GM18951 (cell line): ENCODE measurements at regions not wholly inside any gene's neighbourhood (a gene's known extent, or its start where the extent isn't known, plus 50 kb on each side); places are given as distances from the start of the nearest gene placed in this dataset.
"Not testable (repeated sequence)": the region's sequence is repeated elsewhere in the genome, so short reads cannot be mapped to it uniquely, and the experiment has no call there.

Experiments used
- POLR2A ChIP-seq: IDR thresholded peaks from 4 replicates; pipeline ENCODE4 v1.6.1; 2011; ENCODE audit warnings: mild to moderate bottlenecking; ENCODE audit not compliant: insufficient read length, insufficient read depth; ENCODE audit errors: extremely low read depth
- in situ Hi-C: fragments of 300-500 bp; cut with MboI; formaldehyde crosslinking; loops from one replicate; pipeline ENCODE4 v1.12.0; 2022; ENCODE audit warnings: low sequenced_read_pairs, mixed read lengths, inconsistent platforms; ENCODE audit not compliant: unreplicated experiment

GRCh38 chr2:76197842-76198448, 487.2 kb upstream of the GCFC2 start:
- in situ Hi-C loops = no loop called here
- TF ChIP-seq POLR2A = no peak

DNA sequence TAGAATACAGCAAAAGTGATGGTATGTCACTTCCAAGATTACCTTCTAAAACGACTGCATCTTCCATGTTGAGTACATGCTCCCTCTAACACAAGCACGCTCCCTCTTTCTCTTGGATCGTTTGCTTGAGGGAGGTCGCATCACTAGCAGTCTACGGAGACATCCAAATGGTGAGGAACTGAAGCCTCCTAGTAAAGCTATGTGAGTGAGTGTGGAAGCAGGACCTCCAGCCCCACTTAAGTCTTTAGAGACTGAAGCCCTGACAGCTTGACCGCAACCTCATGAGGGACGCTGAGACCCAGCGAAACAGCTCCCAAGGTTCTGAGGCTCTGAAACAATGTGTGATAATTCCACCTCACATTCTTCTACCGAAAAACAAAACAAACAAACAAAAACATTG, 486.7 kb upstream of the GCFC2 start:
- in situ Hi-C loops = no loop called here

GRCh38 chr2:76194031-76194775, 483.5 kb upstream of the GCFC2 start:
- TF ChIP-seq POLR2A = no peak
- in situ Hi-C loops = no loop called here

More for the DNA sequence above, 486.7 kb upstream of the GCFC2 start:
- no peak for TF ChIP-seq POLR2A

- no peak for TF ChIP-seq POLR2A
- in situ Hi-C loops = no loop called here
These were observed 482.4 kb upstream of the GCFC2 start for GRCh38 chr2:76193089-76193488.

- TF ChIP-seq POLR2A = no peak
- in situ Hi-C loops = no loop called here
These were observed 477.8 kb upstream of the GCFC2 start for GRCh38 chr2:76188334-76189008.

- TF ChIP-seq POLR2A = no peak
- in situ Hi-C loops = no loop called here
These were observed 476.7 kb upstream of the GCFC2 start for GRCh38 chr2:76187415-76187814.

DNA sequence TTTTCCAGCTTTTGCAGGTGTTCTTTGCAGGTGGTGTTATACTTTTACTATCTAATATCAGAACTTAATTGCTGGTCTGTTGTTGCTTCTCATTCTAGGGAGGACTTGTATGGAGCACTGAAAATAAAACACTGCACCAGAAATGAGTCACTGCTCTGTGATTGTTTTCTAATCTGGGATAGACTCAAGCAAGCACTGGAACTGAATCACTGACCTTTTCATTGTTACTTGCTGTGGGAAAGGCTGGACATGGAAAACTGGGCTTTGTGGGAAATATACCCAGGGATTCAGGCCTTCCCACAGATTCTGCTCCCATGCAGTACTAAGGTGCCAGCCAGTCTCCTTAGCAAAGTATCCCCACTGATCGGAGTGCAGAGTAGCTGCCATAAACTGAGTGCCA, 470.0 kb upstream of the GCFC2 start:
- in situ Hi-C loops = no loop called here
- no peak for TF ChIP-seq POLR2A

DNA sequence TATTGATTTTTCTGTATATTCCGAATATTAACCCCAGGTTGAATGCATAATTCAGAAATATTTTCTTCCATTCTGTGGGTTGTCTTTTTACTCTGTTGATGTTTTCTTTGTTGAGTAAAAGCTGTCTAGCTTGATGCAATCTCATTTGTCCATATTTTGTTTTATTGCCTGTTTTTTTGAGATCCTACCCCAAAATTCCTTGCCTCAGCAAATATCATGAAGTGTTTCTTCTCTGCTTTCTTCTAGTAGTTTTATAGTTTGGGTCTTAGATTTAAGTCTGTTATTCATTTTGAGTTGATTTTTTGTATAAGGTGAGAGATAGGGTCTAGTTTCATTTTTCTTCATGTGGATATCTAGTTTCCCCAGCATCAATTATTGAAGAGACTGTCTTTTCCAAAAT, 467.9 kb upstream of the GCFC2 start:
- in situ Hi-C loops = no loop called here
- TF ChIP-seq POLR2A = no peak

DNA sequence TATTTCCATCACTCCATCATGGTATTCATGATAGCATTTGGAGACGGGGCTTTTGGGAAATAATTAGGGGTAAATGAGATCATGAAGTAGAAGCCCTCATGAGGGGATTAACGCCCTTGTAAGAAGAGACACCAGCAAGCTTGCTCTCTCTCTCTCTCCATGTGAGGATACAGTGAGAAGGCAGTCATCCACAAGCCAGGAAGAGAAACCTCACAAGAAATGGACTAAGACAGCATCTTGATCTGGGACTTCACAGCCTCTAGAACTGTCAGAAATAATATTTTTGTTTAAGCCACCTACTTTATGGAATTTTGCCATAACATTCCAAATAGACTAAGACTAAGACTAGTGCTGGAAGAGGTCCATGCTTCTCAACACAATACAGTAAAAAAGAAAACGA, 464.6 kb upstream of the GCFC2 start:
- TF ChIP-seq POLR2A = no peak
- in situ Hi-C loops = no loop called here

DNA sequence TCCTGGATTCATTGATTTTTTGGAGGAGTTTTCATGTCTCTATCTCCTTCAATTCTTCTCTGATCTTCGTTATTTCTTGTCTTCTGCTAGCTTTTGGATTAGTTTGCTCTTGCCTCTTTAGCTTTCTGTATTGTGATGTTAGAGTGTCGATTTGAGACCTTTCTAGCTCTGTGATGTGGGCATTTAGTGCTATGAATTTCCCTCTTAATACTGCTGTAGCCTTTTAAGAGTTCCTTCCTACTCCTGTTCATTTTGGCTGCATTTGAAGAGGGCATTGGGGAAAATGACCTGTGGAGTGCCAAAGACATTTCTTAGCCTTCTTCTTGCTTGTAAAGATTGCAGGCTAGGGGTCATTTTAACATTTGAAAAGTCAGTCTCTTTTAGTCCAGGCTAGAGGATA, 463.8 kb upstream of the GCFC2 start:
- in situ Hi-C loops = no loop called here
- no peak for TF ChIP-seq POLR2A

DNA sequence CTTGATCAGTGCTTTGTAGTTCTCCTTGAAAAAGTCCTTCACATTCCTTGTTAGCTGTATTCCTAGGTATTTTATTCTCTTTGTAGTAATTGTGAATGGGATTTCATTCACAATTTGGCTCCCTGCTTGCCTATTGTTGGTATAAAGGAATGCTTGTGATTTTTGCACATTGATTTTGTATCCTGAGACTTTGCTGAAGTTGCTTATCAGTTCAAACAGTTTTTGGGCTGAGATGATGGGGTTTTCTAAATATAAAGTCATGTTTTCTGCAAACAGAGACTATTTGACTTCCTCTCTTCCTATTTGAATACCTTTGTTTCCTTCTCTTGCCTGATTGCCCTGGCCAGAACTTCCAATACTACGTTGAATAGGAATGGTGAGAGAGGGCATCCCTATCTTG, 462.5 kb upstream of the GCFC2 start:
- in situ Hi-C loops = not testable (repeated sequence)

DNA sequence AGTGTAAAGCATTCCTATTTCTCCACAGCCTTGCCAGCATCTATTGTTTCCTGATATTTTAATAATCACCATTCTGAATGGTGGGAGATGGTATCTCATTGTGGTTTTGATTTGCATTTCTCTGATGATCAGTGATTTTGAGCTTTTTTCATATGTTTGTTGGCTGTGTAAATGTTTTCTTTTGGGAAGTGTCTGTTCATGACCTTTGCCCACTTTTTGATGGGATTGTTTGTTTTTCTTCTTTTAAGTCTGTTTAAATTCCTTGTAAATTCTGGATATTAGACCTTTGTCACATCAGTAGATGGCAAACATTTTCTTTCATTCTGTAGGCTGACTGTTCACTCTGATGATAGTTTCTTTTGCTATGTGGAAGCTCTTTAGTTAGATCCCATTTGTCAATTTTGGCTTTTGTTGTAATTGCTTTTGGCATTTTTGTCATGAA, 461.5 kb upstream of the GCFC2 start:
- in situ Hi-C loops = not testable (repeated sequence)

DNA sequence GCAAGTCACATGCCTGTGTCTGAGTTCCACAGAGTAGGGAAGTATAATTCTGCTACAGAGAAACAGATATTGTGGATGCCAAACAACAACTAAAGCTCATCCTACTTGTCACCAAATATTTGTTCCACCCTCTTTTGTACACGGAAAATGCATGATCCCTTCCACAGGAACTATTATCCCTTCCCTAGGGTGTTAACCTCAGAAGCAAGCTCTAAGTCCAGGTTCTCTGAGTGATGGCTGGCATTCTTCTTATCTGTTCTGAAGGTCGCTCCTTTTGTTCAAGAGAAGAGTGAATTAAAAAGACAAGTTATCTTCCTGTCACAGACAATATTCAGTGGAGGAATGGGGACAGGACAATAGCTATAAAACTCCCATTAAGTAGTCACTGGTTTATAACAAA, 460.1 kb upstream of the GCFC2 start:
- no peak for TF ChIP-seq POLR2A
- in situ Hi-C loops = no loop called here

GRCh38 chr2:76170009-76170384, 459.3 kb upstream of the GCFC2 start:
- no peak for TF ChIP-seq POLR2A
- in situ Hi-C loops = no loop called here
